HUES64 (cell line): ENCODE measurements at regions not wholly inside any gene's neighbourhood (a gene's known extent, or its start where the extent isn't known, plus 50 kb on each side); places are given as distances from the start of the nearest gene placed in this dataset.

Experiments
- H3K27ac ChIP-seq: 2 replicates; pipeline ENCODE4 v1.7.0; 2013; ENCODE audit warnings: low read depth, low read length, inconsistent platforms
- H3K27me3 ChIP-seq: 2 replicates; pipeline ENCODE4 v1.6.1; 2013; ENCODE audit warnings: mild to moderate bottlenecking, low read length; ENCODE audit not compliant: insufficient read depth
- H3K36me3 ChIP-seq: 2 replicates; pipeline ENCODE4 v1.6.1; 2013; ENCODE audit warnings: mild to moderate bottlenecking, low read length; ENCODE audit not compliant: insufficient read depth
- H3K4me1 ChIP-seq: 2 replicates; pipeline ENCODE4 v1.6.1; 2013; ENCODE audit warnings: mild to moderate bottlenecking, low read length, moderate library complexity; ENCODE audit not compliant: insufficient read depth
- H3K4me3 ChIP-seq: 2 replicates; pipeline ENCODE4 v1.5.1; 2013; ENCODE audit warnings: mild to moderate bottlenecking, low read length, moderate library complexity
- H3K9ac ChIP-seq: 2 replicates; pipeline ENCODE4 v1.6.1; 2013; ENCODE audit warnings: mild to moderate bottlenecking, low read depth, low read length
- H3K9me3 ChIP-seq: 2 replicates; pipeline ENCODE4 v1.6.1; 2013; ENCODE audit warnings: low read depth, low read length; ENCODE audit not compliant: insufficient read depth
- WGBS: fragments of 150-250, 120-280 bp; methylation state at CpG from one replicate; pipeline ENCODE4 v1.1.7; 2013; ENCODE audit warnings: missing lambda C conversion rate; 5-methylcytosine and 5-hydroxymethylcytosine counted together

DNA sequence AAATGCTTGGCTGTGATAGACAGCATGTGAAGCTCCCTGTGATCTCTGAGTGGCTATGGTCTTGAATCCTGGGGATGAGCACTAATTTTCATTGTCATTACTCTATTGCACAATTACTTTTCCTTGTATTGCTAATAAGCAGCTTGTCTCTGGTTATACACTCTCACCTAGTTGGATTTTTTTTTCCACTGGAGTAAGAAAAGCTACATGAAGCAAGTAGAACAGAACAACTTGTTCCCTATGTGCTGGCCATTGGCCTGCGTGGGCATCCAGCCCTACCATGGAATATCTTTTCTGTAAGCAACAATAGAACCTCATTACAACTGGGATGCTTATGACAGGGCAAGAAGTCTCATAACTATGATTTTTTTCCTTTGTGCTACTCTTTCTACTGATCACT lies 807.4 kb downstream of the TNS3 start:
- Histone ChIP-seq H3K27ac (no peak overlapping the region), H3K4me3 (no peak overlapping the region), H3K9ac (no peak overlapping the region), H3K9me3 (peaks cover 3% of the 10 kb centered on the region; the same call in 1 of the 2 replicates), H3K27me3 (no peaks in the 10 kb centered on the region), H3K4me1 (peaks cover 14% of the 10 kb centered on the region; the same call in 1 of the 2 replicates), H3K36me3 (no peaks in the 10 kb centered on the region)
- 93% methylated on average over 1 of the region's 1 CpG for WGBS

- Histone ChIP-seq H3K27ac (no peak overlapping the region), H3K9me3 (peaks cover 4% of the 10 kb centered on the region; the same call in 1 of the 2 replicates), H3K27me3 (no peaks in the 10 kb centered on the region), H3K4me3 (no peak overlapping the region), H3K9ac (no peak overlapping the region), H3K4me1 (peaks cover 14% of the 10 kb centered on the region; the same call in 1 of the 2 replicates), H3K36me3 (no peaks in the 10 kb centered on the region)
- 91% methylated on average over 1 of the region's 1 CpG for WGBS
Observed at GRCh38 chr7:46772776-46773175, 809.1 kb downstream of the TNS3 start.

GRCh38 chr7:46767071-46767470 lies 814.8 kb downstream of the TNS3 start:
- H3K4me1 ChIP-seq: peaks cover 6% of the 10 kb centered on the region; the same call in 1 of the 2 replicates
- no peak overlapping the region for H3K9ac ChIP-seq
- peaks cover 4% of the 10 kb centered on the region; the same call in 1 of the 2 replicates for H3K9me3 ChIP-seq
- H3K27ac ChIP-seq: no peak overlapping the region
- no peaks in the 10 kb centered on the region for H3K36me3 ChIP-seq
- no peaks in the 10 kb centered on the region for H3K27me3 ChIP-seq
- no peak overlapping the region for H3K4me3 ChIP-seq
- 98% methylated on average over 1 of the region's 1 CpG for WGBS

GRCh38 chr7:46764100-46764936 lies 817.6 kb downstream of the TNS3 start:
- no peak overlapping the region for H3K4me3 ChIP-seq
- no peaks in the 10 kb centered on the region for H3K36me3 ChIP-seq
- H3K27me3 ChIP-seq: no peaks in the 10 kb centered on the region
- 96% methylated on average over 3 of the region's 3 CpGs for WGBS
- no peak overlapping the region for H3K9ac ChIP-seq
- H3K4me1 ChIP-seq: no peaks in the 10 kb centered on the region
- H3K9me3 ChIP-seq: no peaks in the 10 kb centered on the region
- H3K27ac ChIP-seq: no peak overlapping the region

GRCh38 chr7:46763344-46763743 lies 818.6 kb downstream of the TNS3 start:
- 87% methylated on average over 3 of the region's 3 CpGs for WGBS
- Histone ChIP-seq H3K9me3 (no peaks in the 10 kb centered on the region), H3K4me3 (no peak overlapping the region), H3K27me3 (no peaks in the 10 kb centered on the region), H3K9ac (no peak overlapping the region), H3K4me1 (no peaks in the 10 kb centered on the region), H3K27ac (no peak overlapping the region), H3K36me3 (no peaks in the 10 kb centered on the region)

- H3K27ac ChIP-seq: no peak overlapping the region
- no peaks in the 10 kb centered on the region for H3K36me3 ChIP-seq
- no peaks in the 10 kb centered on the region for H3K4me1 ChIP-seq
- H3K9ac ChIP-seq: no peak overlapping the region
- WGBS: 92% methylated on average over 7 of the region's 7 CpGs
- no peak overlapping the region for H3K4me3 ChIP-seq
- no peaks in the 10 kb centered on the region for H3K9me3 ChIP-seq
- no peaks in the 10 kb centered on the region for H3K27me3 ChIP-seq
Observed at GRCh38 chr7:46759711-46760480, 822.0 kb downstream of the TNS3 start.

DNA sequence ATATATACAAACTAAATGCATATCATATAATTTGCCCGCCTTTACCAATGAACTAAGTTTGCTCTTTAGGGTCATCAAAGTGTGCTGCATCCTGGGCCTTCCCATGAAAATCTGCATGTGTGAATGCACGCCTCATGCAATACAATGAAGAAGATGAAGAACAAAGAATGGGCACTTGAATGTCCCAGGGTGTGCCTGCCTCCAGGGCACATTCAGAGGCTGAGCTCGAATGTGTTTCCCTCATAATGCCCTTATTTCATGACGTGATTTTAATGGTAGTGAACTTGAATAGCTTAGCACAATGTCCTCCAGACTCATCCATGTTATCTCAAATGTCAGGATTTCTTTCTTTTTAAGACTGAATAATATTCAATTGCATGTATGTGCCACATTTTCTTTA lies 824.9 kb downstream of the TNS3 start:
- Histone ChIP-seq H3K4me1 (no peaks in the 10 kb centered on the region), H3K27ac (no peak overlapping the region), H3K9ac (no peak overlapping the region), H3K4me3 (no peak overlapping the region), H3K27me3 (no peaks in the 10 kb centered on the region), H3K36me3 (no peaks in the 10 kb centered on the region), H3K9me3 (no peaks in the 10 kb centered on the region)
- 74% methylated on average over 4 of the region's 4 CpGs for WGBS

GRCh38 chr7:46756256-46756655 lies 825.7 kb downstream of the TNS3 start:
- Histone ChIP-seq H3K4me3 (no peak overlapping the region), H3K4me1 (no peaks in the 10 kb centered on the region), H3K9me3 (no peaks in the 10 kb centered on the region), H3K36me3 (no peaks in the 10 kb centered on the region), H3K27me3 (no peaks in the 10 kb centered on the region), H3K27ac (no peak overlapping the region), H3K9ac (no peak overlapping the region)
- 93% methylated on average over 1 of the region's 1 CpG for WGBS

DNA sequence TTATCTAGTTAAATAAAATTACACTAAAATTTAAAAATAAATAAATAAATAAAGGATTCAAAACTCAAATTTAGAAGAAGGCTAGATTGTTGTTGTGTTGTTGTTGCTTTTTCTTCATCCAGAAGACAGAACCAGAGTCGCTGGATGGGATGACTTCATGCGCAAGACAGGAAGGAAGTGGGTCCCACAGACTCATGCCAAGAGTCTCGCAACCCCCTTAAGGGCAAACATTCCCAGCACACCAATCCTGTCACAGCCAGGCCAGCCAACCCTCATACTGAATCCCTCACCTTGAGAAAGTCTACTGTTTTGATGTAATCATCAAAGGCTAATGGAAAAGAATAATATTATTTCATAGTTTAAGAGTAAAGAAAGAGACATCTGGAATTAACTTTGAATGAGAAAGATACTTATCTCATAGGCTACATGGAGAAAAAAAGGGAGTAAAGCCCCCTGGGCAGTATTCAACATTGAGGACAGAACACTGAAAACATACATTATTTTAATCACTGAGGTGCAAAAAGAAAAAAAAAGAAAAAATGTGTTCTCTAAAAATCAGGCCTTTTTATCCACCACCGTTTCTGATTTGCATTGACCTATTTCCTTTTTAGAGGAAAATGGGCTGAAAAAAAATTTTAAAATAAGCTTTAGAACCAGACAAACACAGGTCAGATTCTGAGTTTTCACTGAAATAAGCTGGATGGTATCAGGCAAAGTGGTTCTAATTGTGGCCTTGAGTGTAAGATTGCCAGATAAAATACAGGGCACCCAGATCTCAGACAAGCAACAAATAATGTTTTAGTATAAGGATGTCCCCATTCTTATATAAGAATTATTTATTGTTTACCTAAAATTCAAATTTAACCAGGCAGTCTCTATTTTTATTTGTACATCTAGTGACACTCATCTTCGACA lies 826.5 kb downstream of the TNS3 start:
- no peaks in the 10 kb centered on the region for H3K27me3 ChIP-seq
- no peak overlapping the region for H3K4me3 ChIP-seq
- no peaks in the 10 kb centered on the region for H3K36me3 ChIP-seq
- WGBS: 97% methylated on average over 5 of the region's 5 CpGs
- H3K9ac ChIP-seq: no peak overlapping the region
- H3K4me1 ChIP-seq: no peaks in the 10 kb centered on the region
- H3K27ac ChIP-seq: no peak overlapping the region
- no peaks in the 10 kb centered on the region for H3K9me3 ChIP-seq

DNA sequence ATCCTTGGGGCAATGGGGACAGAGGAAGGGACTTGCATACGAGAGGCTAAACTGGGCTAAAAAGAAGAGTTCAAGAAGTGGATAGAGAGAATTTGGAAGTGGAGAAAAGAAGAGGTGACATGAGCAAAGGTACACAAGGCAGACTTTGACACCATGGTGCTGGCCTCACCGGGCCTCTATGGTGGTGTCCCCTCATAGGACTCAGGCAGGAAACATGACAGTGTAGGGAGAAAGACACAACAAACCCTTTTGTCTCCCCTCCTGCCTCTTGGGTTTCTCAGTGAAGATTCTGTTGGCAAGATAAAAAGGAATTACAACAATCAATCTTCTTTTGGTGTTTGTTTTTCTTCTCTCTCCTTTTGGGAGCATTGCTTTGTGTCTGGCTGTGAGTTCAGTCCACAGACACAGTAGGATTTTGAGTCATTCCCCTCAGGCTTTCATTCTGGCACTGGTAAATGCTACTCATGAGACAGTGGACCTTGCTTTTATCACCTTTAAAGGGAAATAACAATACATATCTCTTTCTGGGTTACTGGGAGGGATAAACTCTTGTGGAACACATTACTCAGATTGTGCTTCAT lies 827.7 kb downstream of the TNS3 start:
- Histone ChIP-seq H3K9ac (no peak overlapping the region), H3K4me3 (no peak overlapping the region), H3K27ac (no peak overlapping the region), H3K27me3 (no peaks in the 10 kb centered on the region), H3K36me3 (no peaks in the 10 kb centered on the region), H3K4me1 (no peaks in the 10 kb centered on the region), H3K9me3 (no peaks in the 10 kb centered on the region)
- 91% methylated on average over 2 of the region's 2 CpGs for WGBS
